Ecto neural progenitor cell (in vitro differentiated cells): ENCODE measurements at regions not wholly inside any gene's neighbourhood (a gene's known extent, or its start where the extent isn't known, plus 50 kb on each side); places are given as distances from the start of the nearest gene placed in this dataset.

ENCODE experiments used
- DNase-seq: peaks from one replicate; pipeline ENCODE4 v3.0.0-alpha.2; 2018; ENCODE audit warnings: low spot score

DNA sequence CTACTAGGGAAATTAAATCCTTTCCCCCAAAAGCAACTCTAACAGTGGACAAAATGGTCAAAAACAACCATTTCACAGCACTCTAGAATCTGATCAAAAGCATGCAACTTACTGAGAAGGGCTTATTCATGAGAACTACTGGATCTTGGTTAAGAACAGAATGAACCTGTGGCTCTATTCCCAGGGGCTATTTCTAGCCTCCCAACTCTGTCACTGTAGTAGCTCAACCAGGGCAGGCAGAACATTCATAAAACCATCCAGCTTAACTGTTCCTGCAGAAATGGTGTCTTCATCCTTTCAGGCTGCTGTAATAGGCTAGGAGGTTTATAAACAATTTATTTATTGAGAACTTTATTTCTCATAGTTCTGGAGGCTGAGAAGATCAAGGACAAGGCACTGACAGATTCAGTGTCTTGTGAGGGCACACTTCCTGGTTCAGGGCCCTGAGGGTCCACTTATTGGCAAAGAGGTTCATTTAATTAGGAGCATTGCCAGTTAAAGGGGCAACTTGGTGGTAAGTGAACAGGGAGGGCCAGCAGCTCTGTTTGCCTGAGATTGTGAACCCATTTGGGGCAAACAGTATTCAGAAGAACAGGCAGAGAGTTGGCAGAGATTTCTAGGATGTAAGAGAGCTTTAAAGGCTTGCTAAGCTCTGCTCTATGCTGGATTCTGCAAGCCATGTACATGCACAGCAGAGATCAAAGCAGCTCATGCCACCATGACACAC is 238.5 kb upstream of the FBXL7 start:
- DNase-seq = no peak

DNA sequence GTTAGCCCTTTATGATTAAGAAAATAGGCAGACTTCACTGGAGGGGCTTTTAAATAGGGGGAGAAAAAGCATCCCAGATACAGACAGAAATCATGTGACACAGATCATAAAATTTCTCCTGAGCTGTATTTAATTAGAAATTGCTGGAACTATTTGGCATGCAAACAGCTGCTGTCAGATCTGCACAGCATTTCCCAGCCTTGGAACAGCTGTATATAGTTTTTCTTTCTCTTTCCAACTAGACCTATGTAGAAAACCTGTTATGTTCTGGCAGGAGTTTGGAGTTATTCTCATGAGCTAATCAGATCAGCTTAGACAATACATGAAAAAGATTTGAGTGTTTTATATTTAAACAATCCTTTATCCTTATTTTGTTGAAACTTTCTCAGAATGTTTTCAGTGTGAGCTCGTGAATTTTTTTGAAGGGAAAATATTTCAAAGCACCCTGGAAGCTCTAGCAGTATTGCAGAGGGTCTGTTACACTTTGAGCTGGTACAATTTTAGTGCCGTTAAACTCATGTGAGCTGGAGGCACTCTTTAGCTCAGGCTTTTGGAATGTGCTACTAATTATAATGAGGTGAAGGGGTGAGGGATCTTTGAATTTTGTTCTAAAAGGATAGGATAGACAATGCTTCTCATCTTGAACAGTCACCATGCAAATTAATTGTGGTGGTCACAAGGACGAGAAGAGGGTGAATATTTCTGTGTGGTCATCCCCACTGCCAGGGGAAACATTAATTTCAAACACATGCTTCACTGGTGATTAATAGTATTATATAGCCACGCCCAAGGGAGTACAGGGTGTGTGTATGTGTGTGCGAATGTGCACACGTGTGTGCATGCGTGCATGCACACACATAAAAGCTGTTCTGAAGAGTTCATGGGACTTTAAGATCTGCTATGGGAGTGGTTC is 239.4 kb upstream of the FBXL7 start:
- no peak for DNase-seq

DNA sequence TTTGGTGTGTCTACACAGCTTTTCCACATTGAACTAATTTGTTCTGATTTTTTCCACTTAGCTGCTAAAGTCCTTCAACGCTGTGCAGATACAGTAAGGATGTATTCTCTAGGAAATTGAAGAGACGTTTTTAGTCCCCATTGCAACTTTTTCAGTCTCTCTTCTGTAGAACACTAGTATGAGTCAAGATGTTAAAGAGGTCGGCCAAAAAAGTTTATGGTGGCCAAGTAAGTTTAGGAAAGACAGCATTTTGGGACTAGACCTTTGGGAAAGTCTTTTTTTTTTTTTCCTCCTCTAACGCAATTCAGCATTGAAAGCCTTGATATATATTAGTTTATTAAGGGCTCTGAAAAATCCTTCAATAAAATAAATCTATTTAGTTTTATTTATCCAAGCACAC is 243.5 kb upstream of the FBXL7 start:
- no peak for DNase-seq

DNA sequence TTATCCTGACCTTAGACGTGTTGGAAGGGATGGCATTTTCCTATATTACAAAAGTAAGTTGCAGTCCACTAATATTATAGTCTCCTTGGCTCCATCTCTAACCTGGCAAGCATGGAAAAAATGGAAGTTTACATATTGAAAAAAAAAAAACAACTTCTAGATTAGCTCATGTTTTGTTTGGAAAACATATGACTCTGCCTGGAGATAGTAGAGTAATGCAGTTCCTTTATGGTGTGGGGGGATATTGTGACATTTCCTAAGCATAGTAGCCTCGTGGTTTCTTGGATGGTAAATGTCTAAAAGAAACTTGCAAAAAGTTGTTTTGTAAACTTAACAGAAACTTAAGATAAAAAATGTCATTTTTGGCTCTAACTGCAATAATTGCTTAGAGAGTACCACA is 244.4 kb upstream of the FBXL7 start:
- DNase-seq = no peak

DNA sequence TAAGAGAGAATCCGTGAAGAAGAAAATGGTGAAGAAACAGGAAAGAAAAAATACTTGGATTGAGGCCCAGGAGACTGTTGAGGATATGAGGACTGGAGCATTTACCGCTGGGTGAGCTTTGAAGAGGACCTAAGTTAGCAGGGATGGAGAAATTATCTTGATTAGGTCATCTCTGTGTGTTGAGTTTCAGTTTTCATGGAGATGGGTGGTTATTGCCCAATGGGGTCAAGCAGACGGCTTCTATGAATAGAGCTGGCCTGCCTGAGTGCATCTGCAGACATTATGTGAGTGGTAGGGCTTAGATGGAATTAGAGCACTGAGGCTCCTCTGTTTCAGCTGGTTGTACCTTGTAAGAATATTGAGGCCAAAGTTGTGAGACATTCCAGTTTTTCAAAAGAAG is 245.4 kb upstream of the FBXL7 start:
- DNase-seq = no peak

DNA sequence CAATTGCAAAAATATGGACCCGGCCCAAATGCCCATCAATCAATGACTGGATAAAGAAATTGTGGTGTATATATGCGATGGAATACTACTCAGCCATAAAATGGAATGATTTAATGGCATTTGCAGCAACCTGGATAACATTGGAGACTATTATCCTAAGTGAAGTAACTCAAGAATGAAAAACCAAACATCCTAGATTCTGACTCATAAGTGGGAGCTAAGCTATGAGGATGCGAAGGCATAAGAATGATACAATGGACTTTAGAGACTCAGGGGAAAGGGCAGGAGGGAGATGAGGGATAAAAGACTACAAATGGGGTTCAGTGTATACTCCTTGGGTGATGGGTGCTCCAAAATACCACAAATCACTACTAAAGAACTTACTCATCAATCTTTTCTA is 247.6 kb upstream of the FBXL7 start:
- no peak for DNase-seq

DNA sequence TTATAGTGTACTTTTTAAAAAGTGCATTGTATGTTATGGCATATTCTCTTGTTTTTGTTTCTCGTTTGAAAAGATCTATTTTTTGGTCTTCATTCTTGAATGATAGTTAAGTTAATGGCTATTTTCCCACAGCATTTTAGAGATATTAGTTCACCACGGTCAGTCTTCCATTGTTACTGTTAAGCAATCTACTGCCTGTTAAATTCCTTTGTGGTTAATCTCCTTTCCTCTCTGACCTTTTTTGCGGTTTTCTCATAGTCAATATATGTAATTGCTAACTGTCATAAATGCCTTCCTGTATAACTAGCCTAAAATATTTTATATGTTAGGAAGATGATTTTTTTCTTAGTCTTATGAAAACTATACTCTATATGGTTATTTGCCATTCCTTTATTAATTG is 250.8 kb upstream of the FBXL7 start:
- no peak for DNase-seq

DNA sequence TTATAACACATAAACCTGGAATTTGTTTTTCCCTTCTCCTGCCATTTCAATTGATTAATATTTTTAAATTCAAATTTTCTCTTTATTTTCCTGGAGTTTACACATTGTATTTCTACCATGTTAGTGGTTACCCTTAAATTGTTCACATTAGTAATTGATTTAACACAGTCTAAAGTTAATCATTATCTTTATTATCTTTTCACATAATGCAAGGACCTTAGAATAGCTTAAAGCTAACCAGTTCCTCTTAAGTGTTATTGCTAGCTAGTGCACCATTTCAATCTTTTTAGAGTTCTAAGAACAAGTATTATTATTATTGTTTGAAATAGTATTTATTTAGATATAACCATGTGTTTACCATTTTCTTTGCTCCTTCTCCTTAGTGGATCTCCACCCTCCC is 251.2 kb upstream of the FBXL7 start:
- DNase-seq = no peak

DNA sequence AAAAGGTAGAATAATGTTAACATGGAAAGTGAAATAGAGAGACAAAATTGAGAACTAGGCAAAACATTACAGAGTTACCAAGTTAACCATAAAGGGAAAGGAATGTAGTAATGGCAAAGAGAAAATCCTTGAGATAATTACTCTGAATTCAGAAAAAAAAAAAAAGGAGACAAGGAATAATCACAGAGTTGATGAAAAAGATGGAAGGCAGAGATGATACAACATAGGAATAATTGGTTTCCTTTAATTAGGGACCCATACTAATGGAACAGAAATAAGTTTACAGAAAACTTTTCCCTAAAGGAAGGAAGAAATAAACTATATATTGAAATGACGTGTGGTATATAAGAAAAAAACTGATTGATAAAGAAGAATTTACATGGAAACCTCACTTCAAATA is 254.1 kb upstream of the FBXL7 start:
- DNase-seq = no peak

DNA sequence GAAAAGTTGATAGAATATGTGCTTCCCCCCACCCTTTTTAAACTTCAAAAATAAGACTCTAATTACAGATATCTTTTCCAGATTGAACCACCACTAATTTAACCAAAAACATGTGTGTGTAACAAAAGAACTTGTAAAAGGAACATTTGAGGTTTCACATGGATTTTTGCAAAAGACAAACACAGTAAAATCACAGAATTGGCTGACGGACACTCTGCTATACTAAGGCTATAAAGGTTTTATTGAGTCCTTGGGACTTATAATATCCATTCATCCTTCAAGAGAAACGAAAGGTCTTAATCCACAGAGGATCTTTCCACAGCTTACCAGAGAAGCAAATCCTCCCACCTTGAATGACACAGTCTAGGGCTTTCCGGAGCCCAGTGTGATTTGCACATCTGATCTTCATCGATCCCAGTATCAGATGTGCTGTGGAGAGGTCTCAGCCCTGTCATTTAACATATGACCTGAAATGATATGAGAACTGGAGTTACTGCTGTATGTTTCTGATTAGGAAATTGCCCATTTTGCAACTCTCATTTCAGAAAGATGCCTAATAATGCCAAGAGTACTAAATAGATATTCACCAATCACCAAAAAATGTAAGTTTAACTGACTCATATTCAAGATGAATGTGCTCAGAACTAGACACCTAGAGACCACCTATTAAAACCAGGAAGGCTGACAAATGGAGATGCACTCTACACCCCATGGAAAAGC is 256.5 kb upstream of the FBXL7 start:
- no peak for DNase-seq

DNA sequence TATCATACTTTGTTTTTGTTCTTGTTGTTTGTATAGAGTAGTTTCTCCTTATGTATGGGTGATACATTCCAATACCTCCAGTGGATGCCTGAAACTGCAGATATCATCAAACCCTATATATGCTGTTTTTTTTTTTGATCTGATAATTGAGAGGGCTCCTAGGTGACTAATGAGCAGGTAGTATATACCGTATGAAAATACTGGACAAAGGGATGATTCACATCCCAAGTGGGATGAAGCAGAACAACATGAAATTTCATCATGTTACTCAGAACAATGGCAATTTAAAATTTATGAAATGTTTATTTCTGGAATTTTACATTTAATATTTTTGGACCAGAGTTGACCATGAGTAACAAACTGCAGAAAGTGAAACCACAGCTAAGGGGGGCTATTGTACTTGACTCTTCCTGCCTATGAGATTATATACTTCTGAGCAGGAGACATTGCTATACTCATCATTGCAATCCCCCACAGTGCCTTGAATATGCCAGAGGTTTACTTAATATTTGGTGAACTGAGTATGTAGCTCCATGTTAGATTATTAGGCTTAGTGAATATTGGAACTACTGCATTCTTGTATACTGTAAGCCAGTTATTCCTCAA is 258.7 kb upstream of the FBXL7 start:
- DNase-seq = no peak

DNA sequence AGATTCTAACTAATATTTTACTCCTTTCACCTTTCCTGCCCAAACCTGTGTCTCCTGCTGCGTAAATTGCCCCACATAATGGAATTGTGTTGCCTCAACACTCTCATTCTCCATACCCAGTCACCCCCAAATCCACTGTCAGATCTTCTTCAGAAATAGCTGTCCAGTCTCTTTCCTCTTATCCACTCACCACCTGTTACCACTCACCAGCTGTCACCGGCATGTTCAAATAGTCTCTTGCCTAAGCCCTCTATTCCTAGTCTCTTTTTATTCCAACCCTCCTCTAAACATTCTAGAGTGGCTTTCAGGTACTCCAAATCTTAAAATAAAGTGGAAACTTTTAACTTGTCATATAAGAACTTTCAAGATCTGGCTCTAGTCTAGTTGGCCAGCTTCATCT is 262.0 kb upstream of the FBXL7 start:
- no peak for DNase-seq

DNA sequence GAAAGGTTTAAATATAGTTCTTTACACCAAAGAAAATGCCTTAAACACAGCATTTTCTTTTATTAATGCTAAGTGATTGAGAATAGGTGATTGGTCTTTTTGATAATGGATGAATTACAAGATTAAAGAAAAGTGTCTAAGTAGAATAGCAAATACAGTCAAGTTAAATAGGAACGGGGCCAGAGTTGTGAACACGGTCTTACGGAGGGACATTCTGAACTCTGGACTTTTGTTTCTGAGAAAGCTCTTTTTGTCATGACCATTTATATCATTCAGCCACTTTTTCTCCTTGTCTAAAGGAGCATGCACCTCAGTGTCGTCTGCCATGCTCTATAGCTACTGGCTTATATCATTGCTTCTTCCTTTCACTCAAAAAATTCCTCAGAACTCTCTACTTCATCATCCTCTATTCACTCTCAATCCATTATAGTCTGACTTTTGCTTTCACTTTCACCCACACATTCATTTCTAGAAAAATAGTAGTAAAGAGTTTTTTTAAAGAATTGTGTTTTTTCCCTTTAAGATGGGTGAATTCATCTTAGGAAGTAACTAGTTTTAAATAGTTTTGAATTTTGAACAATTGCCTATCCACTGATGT is 263.0 kb upstream of the FBXL7 start:
- DNase-seq = no peak

DNA sequence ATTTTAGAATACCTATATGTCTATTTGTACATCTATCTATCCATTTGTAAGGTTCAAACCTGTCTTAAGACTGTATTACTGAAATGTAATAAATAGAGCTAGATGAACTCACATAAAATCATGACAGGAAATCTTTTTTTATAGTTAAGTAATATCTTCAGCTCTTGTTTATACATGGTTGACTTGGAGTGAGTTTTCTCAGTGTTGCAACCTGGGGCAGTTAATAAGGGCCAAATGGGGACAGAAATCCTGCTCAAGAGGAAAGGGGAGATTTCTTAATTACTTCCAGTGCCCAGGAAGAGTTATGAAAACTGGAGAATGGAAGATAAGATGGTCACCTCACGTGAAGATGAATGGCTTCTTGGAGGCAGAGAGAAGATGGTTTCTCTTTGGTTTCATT is 265.1 kb upstream of the FBXL7 start:
- no peak for DNase-seq

DNA sequence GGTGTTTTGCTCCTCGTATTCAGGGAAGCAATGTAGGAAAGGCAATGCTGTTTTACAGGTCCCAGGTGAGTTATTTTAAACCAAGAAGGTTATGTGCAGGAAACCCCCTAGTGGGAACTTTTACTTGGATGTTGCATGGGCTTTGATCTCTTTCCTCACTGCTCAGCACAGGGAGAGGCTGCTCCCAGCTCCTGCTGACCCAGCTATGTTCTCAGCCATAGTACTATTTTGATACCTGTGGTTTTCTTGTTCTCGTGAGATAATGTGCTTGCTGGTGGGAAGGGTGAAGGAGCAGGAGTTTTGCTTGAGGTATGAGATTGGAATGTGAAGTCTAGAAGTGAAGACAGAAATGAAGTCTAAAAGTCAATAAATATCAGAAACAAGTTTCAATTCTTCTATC is 265.6 kb upstream of the FBXL7 start:
- no peak for DNase-seq

DNA sequence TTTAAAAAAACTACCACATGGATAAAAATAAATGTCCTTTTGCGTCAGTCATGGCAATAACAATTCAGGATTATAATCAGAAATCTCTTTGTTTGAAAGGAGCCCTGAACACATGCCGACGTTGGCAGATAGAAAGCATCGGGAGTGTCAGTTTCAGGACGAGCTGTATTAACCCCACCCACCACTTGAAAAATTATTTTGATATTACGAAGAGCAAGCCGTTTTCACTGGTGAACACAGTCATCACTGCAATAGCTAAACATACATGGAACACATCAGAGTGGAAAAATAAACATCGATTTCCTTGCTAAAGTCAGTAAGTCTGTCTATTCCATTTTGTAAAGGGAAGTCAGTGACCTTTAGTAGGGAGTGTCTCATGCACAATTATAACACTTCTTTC is 266.4 kb upstream of the FBXL7 start:
- no peak for DNase-seq

DNA sequence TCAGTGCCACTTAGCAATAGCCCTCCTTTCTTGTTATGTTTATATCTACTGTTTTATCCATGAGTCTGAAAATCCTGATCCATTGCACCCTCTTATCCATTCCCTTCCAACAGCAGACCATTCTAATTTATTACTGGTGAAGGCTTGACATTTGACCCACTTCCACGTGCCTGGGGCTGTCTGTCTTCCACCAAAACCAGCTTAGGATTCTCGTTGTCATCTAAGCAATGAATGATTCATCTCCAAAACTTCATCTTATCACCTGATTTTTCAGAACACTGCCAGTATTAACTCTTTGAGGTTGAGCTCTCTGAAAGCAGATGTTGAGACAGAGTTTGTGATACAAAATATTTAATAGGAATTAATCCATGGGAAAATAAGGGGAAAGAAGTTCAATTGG is 277.8 kb upstream of the FBXL7 start:
- DNase-seq = no peak

DNA sequence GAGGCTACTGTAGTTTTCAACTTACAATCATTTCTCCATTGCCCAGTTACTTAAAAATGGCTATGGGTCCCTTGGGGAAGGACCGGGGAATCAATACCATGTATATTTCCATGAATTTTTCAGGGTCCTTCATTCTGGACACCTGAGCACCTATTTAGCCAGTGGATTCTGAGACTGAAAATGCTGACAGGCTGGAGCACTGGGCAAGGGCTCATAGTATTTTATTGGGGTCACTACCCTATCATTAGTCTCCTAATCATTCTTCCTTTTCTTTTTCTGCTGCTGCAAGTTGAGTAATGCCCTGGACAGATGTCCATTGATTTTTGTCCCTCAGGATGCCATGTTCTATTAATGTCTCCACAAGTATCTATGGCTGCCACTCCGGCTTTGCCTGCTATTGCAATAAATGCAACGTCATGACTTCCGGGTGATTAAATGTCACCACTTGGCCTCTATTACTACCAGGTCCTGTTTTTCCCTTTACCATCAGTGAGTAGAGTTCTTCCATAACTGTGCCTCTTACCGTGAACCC is 279.3 kb upstream of the FBXL7 start:
- no peak for DNase-seq

DNA sequence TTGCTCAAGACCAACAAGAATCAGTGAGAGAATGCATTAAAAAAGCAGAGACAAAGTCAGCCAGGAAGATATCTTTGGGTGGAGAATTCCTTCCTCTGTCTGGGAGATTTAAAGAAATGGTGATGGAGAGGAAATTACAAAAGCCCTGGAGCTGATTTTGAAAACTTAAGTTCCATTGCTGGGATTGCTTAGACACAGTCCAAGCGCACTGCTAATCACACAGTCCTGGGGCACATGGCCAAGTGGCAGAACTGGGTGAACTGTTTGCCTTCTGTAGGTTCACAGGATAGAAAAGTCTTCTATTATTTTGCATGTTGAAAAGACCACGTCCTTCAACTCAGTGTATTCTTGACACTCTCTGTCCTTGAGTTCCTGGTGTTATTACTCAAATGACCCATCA is 284.9 kb upstream of the FBXL7 start:
- DNase-seq = no peak

DNA sequence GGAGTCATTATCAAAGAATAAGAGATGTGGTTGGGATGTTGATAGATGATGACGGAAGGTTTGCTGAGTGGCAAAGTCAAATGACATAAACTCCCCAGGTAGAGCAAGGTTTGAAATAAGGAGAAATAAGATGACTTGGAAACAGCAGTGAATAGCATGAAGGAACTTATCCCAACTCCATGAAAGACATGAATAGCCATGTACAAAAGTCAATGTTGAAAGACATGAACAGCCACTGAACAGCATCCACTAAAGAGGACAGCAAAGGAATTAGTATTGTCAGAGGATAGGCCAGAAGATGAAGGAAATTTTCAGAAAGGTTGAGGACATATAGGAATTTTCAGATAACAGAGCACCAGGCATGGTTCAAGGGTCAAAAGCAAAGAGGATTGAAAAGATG is 286.0 kb upstream of the FBXL7 start:
- no peak for DNase-seq

DNA sequence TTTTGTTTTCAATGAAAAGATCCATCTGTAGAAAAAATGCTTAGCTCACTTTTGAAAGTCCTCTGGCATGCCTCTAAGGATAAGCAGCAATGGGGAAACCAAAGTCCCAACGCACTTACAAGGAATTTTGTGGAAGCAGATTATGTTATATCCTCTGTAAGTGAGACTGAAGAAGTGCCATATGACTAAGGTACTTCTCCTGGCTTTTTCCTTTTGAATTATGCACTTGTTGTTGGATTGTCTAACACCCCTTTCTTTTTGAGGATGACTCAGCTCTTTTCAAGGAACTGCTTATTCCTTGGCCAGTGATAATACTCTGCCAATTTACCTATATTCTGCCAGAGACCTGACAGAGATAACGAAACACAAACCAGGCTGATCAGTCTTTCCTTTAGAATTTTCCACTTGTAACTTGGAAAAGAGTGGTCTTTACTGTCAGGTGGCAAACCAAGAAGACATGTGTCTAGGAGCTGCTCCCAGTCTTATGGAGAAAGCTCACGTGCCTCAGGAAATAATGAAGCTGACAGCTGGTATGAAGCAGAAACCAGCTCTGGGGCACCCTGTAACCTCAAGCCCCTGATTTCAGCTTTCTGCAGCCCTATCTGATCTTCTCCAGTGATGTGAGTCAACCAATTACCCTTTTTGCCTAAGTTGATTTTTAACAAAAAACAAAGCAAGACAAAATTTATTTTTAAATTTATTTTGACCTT is 290.8 kb upstream of the FBXL7 start:
- no peak for DNase-seq
